ENCODE measurements at regions not wholly inside any gene's neighbourhood (a gene's known extent, or its start where the extent isn't known, plus 50 kb on each side); places are given as distances from the start of the nearest gene placed in this dataset.

GRCh38 chr12:98151984-98152383, 363.4 kb upstream of the TMPO start:
- DNase-seq = no peak

GRCh38 chr12:98154850-98155249, 360.5 kb upstream of the TMPO start:
- peak; percentile 83 for DNase-seq

GRCh38 chr12:98156697-98157096, 358.7 kb upstream of the TMPO start:
- DNase-seq = peak; percentile 29

GRCh38 chr12:98162906-98163678, 352.3 kb upstream of the TMPO start:
- DNase-seq = no peak

- DNase-seq = no peak
Observed at GRCh38 chr12:98172304-98172703, 343.1 kb upstream of the TMPO start.

- no peak for DNase-seq
Observed at GRCh38 chr12:98172801-98173200, 342.6 kb upstream of the TMPO start.

- no peak for DNase-seq
Observed at GRCh38 chr12:98173773-98174427, 341.5 kb upstream of the TMPO start.

- no peak for DNase-seq
Observed at GRCh38 chr12:98174428-98174809, 341.0 kb upstream of the TMPO start.

- no peak for DNase-seq
Observed at GRCh38 chr12:98178126-98178525, 337.3 kb upstream of the TMPO start.

GRCh38 chr12:98179151-98179550, 336.2 kb upstream of the TMPO start:
- DNase-seq = no peak

GRCh38 chr12:98180603-98181002, 334.8 kb upstream of the TMPO start:
- no peak for DNase-seq

GRCh38 chr12:98182821-98183220, 332.6 kb upstream of the TMPO start:
- DNase-seq = peak; percentile 98

GRCh38 chr12:98185606-98186005, 329.8 kb upstream of the TMPO start:
- DNase-seq = no peak

GRCh38 chr12:98188650-98189077, 326.7 kb upstream of the TMPO start:
- DNase-seq = no peak

- DNase-seq = no peak
Observed at GRCh38 chr12:98194591-98194990, 320.8 kb upstream of the TMPO start.

GRCh38 chr12:98198261-98198982, 317.0 kb upstream of the TMPO start:
- DNase-seq = peak; percentile 30

GRCh38 chr12:98208816-98209215, 306.6 kb upstream of the TMPO start:
- DNase-seq = peak; percentile 46

GRCh38 chr12:98211909-98212695, 303.3 kb upstream of the TMPO start:
- DNase-seq = peak; percentile 49

- DNase-seq = peak; percentile 70
Observed at GRCh38 chr12:98213556-98213955, 301.8 kb upstream of the TMPO start.

GRCh38 chr12:98217257-98217656, 298.1 kb upstream of the TMPO start:
- no peak for DNase-seq

GRCh38 chr12:98220636-98221035, 294.8 kb upstream of the TMPO start:
- DNase-seq = no peak

GRCh38 chr12:98221243-98221808, 294.1 kb upstream of the TMPO start:
- DNase-seq = no peak

- no peak for DNase-seq
Observed at GRCh38 chr12:98222135-98222534, 293.3 kb upstream of the TMPO start.

Data from NCI-H69 (cell line).